ENCODE measurements at regions not wholly inside any gene's neighbourhood (a gene's known extent, or its start where the extent isn't known, plus 50 kb on each side); places are given as distances from the start of the nearest gene placed in this dataset.

DNA sequence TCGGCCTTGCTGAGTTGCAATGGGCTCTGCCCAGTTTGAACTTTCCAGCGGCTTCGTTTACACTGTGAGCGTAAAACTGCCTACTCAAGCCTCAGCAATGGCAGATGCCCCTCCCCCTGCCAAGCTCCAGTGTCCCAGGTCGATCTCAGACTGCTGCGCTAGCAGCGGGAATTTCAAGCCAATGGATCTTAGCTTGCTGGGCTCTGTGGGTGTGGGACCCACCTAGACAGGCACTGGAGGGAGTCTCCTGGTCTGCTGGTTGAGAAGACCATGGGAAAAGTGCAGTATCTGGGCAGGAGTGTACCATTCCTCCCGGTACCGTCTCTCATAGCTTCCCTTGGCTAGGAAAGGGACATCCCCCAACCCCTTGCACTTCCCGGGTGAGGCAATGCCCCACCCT, 88.2 kb downstream of the KLHL28 start:
- H3K36me3 ChIP-seq (ENCODE audit: control insufficient read depth, insufficient read depth, low read length): no peaks in the 10 kb centered on the region
- no peaks in the 10 kb centered on the region for H3K4me1 ChIP-seq (ENCODE audit: control insufficient read depth, extremely low read depth, insufficient read depth, low read length)
- no peak overlapping the region for H3K4me2 ChIP-seq (ENCODE audit: extremely low read depth, insufficient read depth, low read length)
- H3K9me3 ChIP-seq (ENCODE audit: control insufficient read depth, insufficient read depth, low read depth, low read length): no peaks in the 10 kb centered on the region
- DNase-seq (ENCODE audit: low read depth in 2 of 2): no peak
- no peaks in the 10 kb centered on the region for H3K27me3 ChIP-seq (ENCODE audit: control insufficient read depth, insufficient read depth, low read length)
- H3K79me2 ChIP-seq (ENCODE audit: control insufficient read depth, insufficient read depth, low read length): no peaks in the 10 kb centered on the region
- H3K4me3 ChIP-seq (replicated peaks in 1 of 4; ENCODE audit: control extremely low read depth in 1 of 4, insufficient read depth in 1 of 4, low read depth in 3 of 4, low read length in 4 of 4): no peak overlapping the region
- no peak overlapping the region for H2AFZ ChIP-seq (ENCODE audit: low read length)
- no peak overlapping the region for H3K9ac ChIP-seq (ENCODE audit: insufficient read depth, low read length)
- TF ChIP-seq, protein P1, sequence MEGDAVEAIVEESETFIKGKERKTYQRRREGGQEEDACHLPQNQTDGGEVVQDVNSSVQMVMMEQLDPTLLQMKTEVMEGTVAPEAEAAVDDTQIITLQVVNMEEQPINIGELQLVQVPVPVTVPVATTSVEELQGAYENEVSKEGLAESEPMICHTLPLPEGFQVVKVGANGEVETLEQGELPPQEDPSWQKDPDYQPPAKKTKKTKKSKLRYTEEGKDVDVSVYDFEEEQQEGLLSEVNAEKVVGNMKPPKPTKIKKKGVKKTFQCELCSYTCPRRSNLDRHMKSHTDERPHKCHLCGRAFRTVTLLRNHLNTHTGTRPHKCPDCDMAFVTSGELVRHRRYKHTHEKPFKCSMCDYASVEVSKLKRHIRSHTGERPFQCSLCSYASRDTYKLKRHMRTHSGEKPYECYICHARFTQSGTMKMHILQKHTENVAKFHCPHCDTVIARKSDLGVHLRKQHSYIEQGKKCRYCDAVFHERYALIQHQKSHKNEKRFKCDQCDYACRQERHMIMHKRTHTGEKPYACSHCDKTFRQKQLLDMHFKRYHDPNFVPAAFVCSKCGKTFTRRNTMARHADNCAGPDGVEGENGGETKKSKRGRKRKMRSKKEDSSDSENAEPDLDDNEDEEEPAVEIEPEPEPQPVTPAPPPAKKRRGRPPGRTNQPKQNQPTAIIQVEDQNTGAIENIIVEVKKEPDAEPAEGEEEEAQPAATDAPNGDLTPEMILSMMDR (conservative IDR thresholded peaks at IDR 0.05 in 1 of 2, IDR thresholded peaks at IDR 0.05 in 1 of 2; ENCODE audit: low read depth in 1 of 2, low read length in 2 of 2): no peak
- no peak for TF ChIP-seq EZH2 (IDR thresholded peaks at IDR 0.05; ENCODE audit: low read length, missing control alignments)
- H3K27ac ChIP-seq (ENCODE audit: insufficient read depth, low read length): no peak overlapping the region
- H4K20me1 ChIP-seq (ENCODE audit: control insufficient read depth, extremely low read depth, insufficient read depth, low read length): no peaks in the 10 kb centered on the region

DNA sequence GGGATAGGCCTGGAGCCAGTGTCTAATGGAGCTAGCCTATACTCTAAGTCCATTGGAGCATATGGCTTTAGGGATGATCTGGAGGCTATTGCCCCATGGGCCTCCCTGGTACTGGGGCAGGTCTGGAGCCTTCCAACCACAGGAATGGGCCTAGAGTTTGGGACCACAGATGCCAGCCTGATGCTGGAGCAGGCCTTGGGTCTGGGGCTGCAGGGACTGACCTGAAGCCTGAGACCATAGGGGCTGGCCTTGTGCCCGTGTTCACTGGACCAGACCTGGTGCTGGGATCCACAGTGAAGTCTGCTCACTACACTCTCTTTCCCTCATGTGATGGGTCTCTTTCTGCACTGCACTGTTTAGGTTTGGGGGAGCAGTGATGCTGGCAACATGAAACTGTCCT, 95.0 kb downstream of the KLHL28 start:
- no peak overlapping the region for H3K27ac ChIP-seq (ENCODE audit: insufficient read depth, low read length)
- no peaks in the 10 kb centered on the region for H3K9me3 ChIP-seq (ENCODE audit: control insufficient read depth, insufficient read depth, low read depth, low read length)
- H3K27me3 ChIP-seq (ENCODE audit: control insufficient read depth, insufficient read depth, low read length): no peaks in the 10 kb centered on the region
- H4K20me1 ChIP-seq (ENCODE audit: control insufficient read depth, extremely low read depth, insufficient read depth, low read length): no peaks in the 10 kb centered on the region
- H3K79me2 ChIP-seq (ENCODE audit: control insufficient read depth, insufficient read depth, low read length): no peaks in the 10 kb centered on the region
- no peak overlapping the region for H3K4me3 ChIP-seq (replicated peaks in 1 of 4; ENCODE audit: control extremely low read depth in 1 of 4, insufficient read depth in 1 of 4, low read depth in 3 of 4, low read length in 4 of 4)
- H3K36me3 ChIP-seq (ENCODE audit: control insufficient read depth, insufficient read depth, low read length): no peaks in the 10 kb centered on the region
- no peak for DNase-seq (ENCODE audit: low read depth in 2 of 2)
- no peaks in the 10 kb centered on the region for H3K4me1 ChIP-seq (ENCODE audit: control insufficient read depth, extremely low read depth, insufficient read depth, low read length)
- no peak overlapping the region for H3K4me2 ChIP-seq (ENCODE audit: extremely low read depth, insufficient read depth, low read length)
- H2AFZ ChIP-seq (ENCODE audit: low read length): no peak overlapping the region
- TF ChIP-seq EZH2 (IDR thresholded peaks at IDR 0.05; ENCODE audit: low read length, missing control alignments): no peak
- H3K9ac ChIP-seq (ENCODE audit: insufficient read depth, low read length): no peak overlapping the region

DNA sequence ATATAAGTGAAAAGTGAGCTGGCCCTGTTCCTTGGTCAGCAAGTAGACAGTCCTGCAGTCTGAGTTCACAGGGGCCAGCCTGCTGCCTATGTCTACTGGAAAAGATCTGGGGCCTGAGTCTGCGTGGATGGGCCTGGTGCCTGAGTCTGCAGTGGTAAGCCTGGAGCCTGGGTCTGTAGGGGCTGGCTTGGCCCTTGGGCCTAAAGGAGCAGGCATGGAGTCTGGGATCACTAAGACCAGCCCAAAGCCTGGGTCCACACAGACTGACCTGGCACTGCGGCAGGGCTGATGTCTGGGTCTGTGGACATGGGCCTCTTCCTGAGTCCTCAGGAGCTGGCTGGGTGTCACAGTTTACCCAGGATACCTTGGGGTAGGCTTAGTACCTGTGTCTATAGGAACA, 95.4 kb downstream of the KLHL28 start:
- no peak for DNase-seq (ENCODE audit: low read depth in 2 of 2)
- no peak overlapping the region for H3K4me2 ChIP-seq (ENCODE audit: extremely low read depth, insufficient read depth, low read length)

More for the DNA sequence above, 95.4 kb downstream of the KLHL28 start:
- no peak overlapping the region for H3K4me3 ChIP-seq (replicated peaks in 1 of 4; ENCODE audit: control extremely low read depth in 1 of 4, insufficient read depth in 1 of 4, low read depth in 3 of 4, low read length in 4 of 4)
- no peak overlapping the region for H3K27ac ChIP-seq (ENCODE audit: insufficient read depth, low read length)
- H3K9ac ChIP-seq (ENCODE audit: insufficient read depth, low read length): no peak overlapping the region
- H4K20me1 ChIP-seq (ENCODE audit: control insufficient read depth, extremely low read depth, insufficient read depth, low read length): no peaks in the 10 kb centered on the region
- TF ChIP-seq, protein P1 (conservative IDR thresholded peaks at IDR 0.05 in 1 of 2, IDR thresholded peaks at IDR 0.05 in 1 of 2; ENCODE audit: low read depth in 1 of 2, low read length in 2 of 2): no peak
- no peak for TF ChIP-seq EZH2 (IDR thresholded peaks at IDR 0.05; ENCODE audit: low read length, missing control alignments)
- no peaks in the 10 kb centered on the region for H3K4me1 ChIP-seq (ENCODE audit: control insufficient read depth, extremely low read depth, insufficient read depth, low read length)
- H3K9me3 ChIP-seq (ENCODE audit: control insufficient read depth, insufficient read depth, low read depth, low read length): no peaks in the 10 kb centered on the region
- no peak overlapping the region for H2AFZ ChIP-seq (ENCODE audit: low read length)
- H3K36me3 ChIP-seq (ENCODE audit: control insufficient read depth, insufficient read depth, low read length): no peaks in the 10 kb centered on the region
- no peaks in the 10 kb centered on the region for H3K79me2 ChIP-seq (ENCODE audit: control insufficient read depth, insufficient read depth, low read length)
- H3K27me3 ChIP-seq (ENCODE audit: control insufficient read depth, insufficient read depth, low read length): no peaks in the 10 kb centered on the region

Measured in fibroblast of lung (primary cell).